ENCODE measurements at regions not wholly inside any gene's neighbourhood (a gene's known extent, or its start where the extent isn't known, plus 50 kb on each side); places are given as distances from the start of the nearest gene placed in this dataset.

- WGBS, 2 experiments (ENCODE audit: extremely low coverage in 2 of 2, insufficient read length in 1 of 2): no CpG with 5 or more reads among the region's 6 CpGs
- Histone ChIP-seq H3K56ac (ENCODE audit: extremely low read depth, insufficient read depth, low read length) (no peak overlapping the region), H4K20me1 (ENCODE audit: insufficient read depth, low read length) (no peaks in the 10 kb centered on the region), H3K4me2 (ENCODE audit: low read depth, low read length) (no peak overlapping the region), H4K5ac (ENCODE audit: low read depth, low read length) (no peak overlapping the region), H4K8ac (ENCODE audit: low read depth in 2 of 2, low read length in 2 of 2) (no peak overlapping the region), H2AFZ (replicated peaks; ENCODE audit: low read length, poor library complexity) (no peak overlapping the region), H3K27ac (ENCODE audit: insufficient read depth, low read length) (no peak overlapping the region), H3K4ac (ENCODE audit: low read depth, low read length) (no peak overlapping the region), H2AK9ac (replicated peaks; ENCODE audit: low read depth, low read length, poor library complexity) (peak overlapping the region; percentile 61), H2BK120ac (ENCODE audit: low read depth, low read length) (no peak overlapping the region), H4K91ac (ENCODE audit: insufficient read depth, low read depth, low read length) (no peak overlapping the region), H3K4me1 (ENCODE audit: control insufficient read depth, insufficient read depth, low read length) (no peaks in the 10 kb centered on the region), H2BK5ac (ENCODE audit: low read depth, low read length, poor library complexity, severe bottlenecking) (no peak overlapping the region), H3K79me1 (ENCODE audit: low read depth in 1 of 2, low read length in 2 of 2) (no peaks in the 10 kb centered on the region), H3K9ac (ENCODE audit: low read depth, low read length) (no peak overlapping the region), H3K23ac (ENCODE audit: low read depth, low read length) (no peak overlapping the region), H3K18ac (ENCODE audit: low read depth, low read length) (no peak overlapping the region), H3K4me3 (ENCODE audit: insufficient read depth, low read depth, low read length) (no peak overlapping the region), H2AK5ac (ENCODE audit: low read depth, low read length) (no peak overlapping the region), H2BK20ac (ENCODE audit: low read depth, low read length) (no peak overlapping the region), H3K36me3 (ENCODE audit: control insufficient read depth, insufficient read depth, low read length) (no peaks in the 10 kb centered on the region), H3K14ac (replicated peaks; ENCODE audit: low read depth, low read length) (no peak overlapping the region), H3K9me3 (ENCODE audit: control insufficient read depth, insufficient read depth, low read length) (no peaks in the 10 kb centered on the region), H3K9me1 (ENCODE audit: insufficient read depth, low read length) (no peaks in the 10 kb centered on the region; the same call in 1 of the 2 replicates), H2BK15ac (ENCODE audit: low read depth, low read length) (no peak overlapping the region), H3K27me3 (ENCODE audit: control insufficient read depth, insufficient read depth, low read length) (no peaks in the 10 kb centered on the region)
- in situ Hi-C loops (cut with MboI; ENCODE audit: low sequenced_read_pairs): no loop called here
- dilution Hi-C loops (cut with HindIII; ENCODE audit: low sequenced_read_pairs, unreplicated experiment): no loop called here
- intact Hi-C loops (cut with micrococcal nuclease): no loop called here
- DNase-seq: no peak
- BruUV-seq (replicated peaks): no TSS peak
- POLR2A ChIA-PET (ENCODE audit: unreplicated experiment): no interaction called here
- CTCF ChIA-PET: no interaction called here
- no peak for TF ChIP-seq BHLHE40 (IDR thresholded peaks at IDR 0.05; ENCODE audit: low read depth, low read length)
- TF ChIP-seq USF2 (IDR thresholded peaks at IDR 0.05; ENCODE audit: low read depth, low read length): no peak
- no peak for TF ChIP-seq MAZ (IDR thresholded peaks at IDR 0.05; ENCODE audit: borderline replicate concordance, low read depth, low read length)
- no peak for TF ChIP-seq MAFK (IDR thresholded peaks at IDR 0.05; ENCODE audit: low read depth, low read length)
- TF ChIP-seq, protein P1, sequence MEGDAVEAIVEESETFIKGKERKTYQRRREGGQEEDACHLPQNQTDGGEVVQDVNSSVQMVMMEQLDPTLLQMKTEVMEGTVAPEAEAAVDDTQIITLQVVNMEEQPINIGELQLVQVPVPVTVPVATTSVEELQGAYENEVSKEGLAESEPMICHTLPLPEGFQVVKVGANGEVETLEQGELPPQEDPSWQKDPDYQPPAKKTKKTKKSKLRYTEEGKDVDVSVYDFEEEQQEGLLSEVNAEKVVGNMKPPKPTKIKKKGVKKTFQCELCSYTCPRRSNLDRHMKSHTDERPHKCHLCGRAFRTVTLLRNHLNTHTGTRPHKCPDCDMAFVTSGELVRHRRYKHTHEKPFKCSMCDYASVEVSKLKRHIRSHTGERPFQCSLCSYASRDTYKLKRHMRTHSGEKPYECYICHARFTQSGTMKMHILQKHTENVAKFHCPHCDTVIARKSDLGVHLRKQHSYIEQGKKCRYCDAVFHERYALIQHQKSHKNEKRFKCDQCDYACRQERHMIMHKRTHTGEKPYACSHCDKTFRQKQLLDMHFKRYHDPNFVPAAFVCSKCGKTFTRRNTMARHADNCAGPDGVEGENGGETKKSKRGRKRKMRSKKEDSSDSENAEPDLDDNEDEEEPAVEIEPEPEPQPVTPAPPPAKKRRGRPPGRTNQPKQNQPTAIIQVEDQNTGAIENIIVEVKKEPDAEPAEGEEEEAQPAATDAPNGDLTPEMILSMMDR (conservative IDR thresholded peaks at IDR 0.05; ENCODE audit: low read depth, low read length): no peak
- no peak for TF ChIP-seq CEBPB (IDR thresholded peaks at IDR 0.05; ENCODE audit: low read depth, low read length)
- TF ChIP-seq MXI1 (IDR thresholded peaks at IDR 0.05; ENCODE audit: borderline replicate concordance, low read depth, low read length): no peak
- TF ChIP-seq RAD21 (IDR thresholded peaks at IDR 0.05; ENCODE audit: low read length): no peak
- no peak for TF ChIP-seq CHD1 (IDR thresholded peaks at IDR 0.05; ENCODE audit: low read depth, low read length)
- TF ChIP-seq NFE2L2 (IDR thresholded peaks at IDR 0.05; ENCODE audit: low read depth, low read length): no peak
- TF ChIP-seq RCOR1 (IDR thresholded peaks at IDR 0.05; ENCODE audit: insufficient replicate concordance, low read length): no peak
- no peak for TF ChIP-seq ELK1 (IDR thresholded peaks at IDR 0.05; ENCODE audit: borderline replicate concordance, low read depth, low read length)
- TF ChIP-seq RFX5 (IDR thresholded peaks at IDR 0.05; ENCODE audit: low read depth, low read length): no peak
- TF ChIP-seq SMC3 (IDR thresholded peaks at IDR 0.05; ENCODE audit: low read depth, low read length): no peak
- TF ChIP-seq FOS (IDR thresholded peaks at IDR 0.05; ENCODE audit: low read depth, low read length): no peak
- ATAC-seq (ENCODE audit: low read depth): no peak
These were observed 90.5 kb upstream of the CD99 start for GRCh38 chrX:2600564-2600963.
